ENCODE measurements at regions not wholly inside any gene's neighbourhood (a gene's known extent, or its start where the extent isn't known, plus 50 kb on each side); places are given as distances from the start of the nearest gene placed in this dataset.

GRCh38 chr6:4309540-4309939 is 174.2 kb upstream of the ECI2 start:
- in situ Hi-C loops (cut with MboI; ENCODE audit: low sequenced_read_pairs, unreplicated experiment), result no loop called here
- no peak for TF ChIP-seq CTCF (IDR thresholded peaks at IDR 0.05; ENCODE audit: borderline replicate concordance, control extremely low read depth, extremely low read depth, insufficient read depth, missing control alignments)
- no peak for DNase-seq (ENCODE audit: low spot score)

- in situ Hi-C loops (cut with MboI; ENCODE audit: low sequenced_read_pairs, unreplicated experiment), result no loop called here
- DNase-seq (ENCODE audit: low spot score), result no peak
- TF ChIP-seq CTCF (IDR thresholded peaks at IDR 0.05; ENCODE audit: borderline replicate concordance, control extremely low read depth, extremely low read depth, insufficient read depth, missing control alignments), result no peak
Measured at GRCh38 chr6:4308364-4308763, 173.0 kb upstream of the ECI2 start.

- no peak for TF ChIP-seq CTCF (IDR thresholded peaks at IDR 0.05; ENCODE audit: borderline replicate concordance, control extremely low read depth, extremely low read depth, insufficient read depth, missing control alignments)
- in situ Hi-C loops (cut with MboI; ENCODE audit: low sequenced_read_pairs, unreplicated experiment), result no loop called here
- no peak for DNase-seq (ENCODE audit: low spot score)
Measured at GRCh38 chr6:4304927-4305455, 169.6 kb upstream of the ECI2 start.

GRCh38 chr6:4303638-4304037 is 168.3 kb upstream of the ECI2 start:
- no peak for TF ChIP-seq CTCF (IDR thresholded peaks at IDR 0.05; ENCODE audit: borderline replicate concordance, control extremely low read depth, extremely low read depth, insufficient read depth, missing control alignments)
- in situ Hi-C loops (cut with MboI; ENCODE audit: low sequenced_read_pairs, unreplicated experiment), result no loop called here
- no peak for DNase-seq (ENCODE audit: low spot score)

GRCh38 chr6:4302524-4302923 is 167.1 kb upstream of the ECI2 start:
- TF ChIP-seq CTCF (IDR thresholded peaks at IDR 0.05; ENCODE audit: borderline replicate concordance, control extremely low read depth, extremely low read depth, insufficient read depth, missing control alignments), result no peak
- no peak for DNase-seq (ENCODE audit: low spot score)
- in situ Hi-C loops (cut with MboI; ENCODE audit: low sequenced_read_pairs, unreplicated experiment), result no loop called here

- in situ Hi-C loops (cut with MboI; ENCODE audit: low sequenced_read_pairs, unreplicated experiment), result no loop called here
- DNase-seq (ENCODE audit: low spot score), result no peak
- TF ChIP-seq CTCF (IDR thresholded peaks at IDR 0.05; ENCODE audit: borderline replicate concordance, control extremely low read depth, extremely low read depth, insufficient read depth, missing control alignments), result no peak
Measured at GRCh38 chr6:4301871-4302270, 166.5 kb upstream of the ECI2 start.

GRCh38 chr6:4300917-4301316 is 165.5 kb upstream of the ECI2 start:
- no peak for DNase-seq (ENCODE audit: low spot score)
- in situ Hi-C loops (cut with MboI; ENCODE audit: low sequenced_read_pairs, unreplicated experiment), result no loop called here
- TF ChIP-seq CTCF (IDR thresholded peaks at IDR 0.05; ENCODE audit: borderline replicate concordance, control extremely low read depth, extremely low read depth, insufficient read depth, missing control alignments), result no peak
